Suprapubic skin (tissue), 4 donors: ENCODE measurements at regions not wholly inside any gene's neighbourhood (a gene's known extent, or its start where the extent isn't known, plus 50 kb on each side); places are given as distances from the start of the nearest gene placed in this dataset.

Experiments
- DNase-seq, 2 donors: peaks; one replicate each; pipeline ENCODE4 v3.0.0-alpha.2; 2019; ENCODE audit warnings: low spot score in 2 of 2
- H3K27ac ChIP-seq: fragments of 200-600 bp; sonication (generic); one replicate; pipeline ENCODE4 v1.5.1; 2019
- H3K27me3 ChIP-seq: fragments of 200-600 bp; sonication (generic); one replicate; pipeline ENCODE4 v1.5.1; 2019
- H3K36me3 ChIP-seq: fragments of 200-600 bp; sonication (generic); one replicate; pipeline ENCODE4 v1.5.1; 2019
- H3K4me1 ChIP-seq: fragments of 200-600 bp; sonication (generic); one replicate; pipeline ENCODE4 v1.5.1; 2019
- H3K4me3 ChIP-seq: fragments of 200-600 bp; sonication (generic); one replicate; pipeline ENCODE4 v1.5.1; 2019; ENCODE audit warnings: mild to moderate bottlenecking
- H3K9me3 ChIP-seq: fragments of 200-600 bp; sonication (generic); one replicate; pipeline ENCODE4 v1.5.1; 2019
- EP300 ChIP-seq: sonication (generic); formaldehyde crosslinking; IDR thresholded peaks from one replicate; pipeline ENCODE4 v1.6.1; 2017; ENCODE audit warnings: antibody characterized with exemption
- POLR2A ChIP-seq, 2 donors: fragments of 450-650 bp; IDR thresholded peaks; one replicate each; pipeline ENCODE4 v1.6.1; 2017; ENCODE audit warnings: antibody characterized with exemption in 2 of 2, mild to moderate bottlenecking in 2 of 2, moderate library complexity in 2 of 2
- POLR2AphosphoS5 ChIP-seq, 3 donors: sonication (generic); formaldehyde crosslinking; IDR thresholded peaks; one replicate each; pipeline ENCODE4 v1.6.1; 2017; ENCODE audit warnings: antibody characterized with exemption in 3 of 3
- WGBS: methylation state at CpG from one replicate; pipeline ENCODE4 v1.1.5; 2018; 5-methylcytosine and 5-hydroxymethylcytosine counted together
- TF ChIP-seq, protein P1 (sequence below), 2 donors: fragments of 200-600 bp in 1 of 2; fragments of 450-650 bp in 1 of 2; sonication (generic) in 1 of 2; IDR thresholded peaks; one replicate each; pipeline ENCODE4 v1.5.1; 2016 to 2019; ENCODE audit warnings: antibody characterized with exemption in 2 of 2, mild to moderate bottlenecking in 1 of 2, moderate library complexity in 1 of 2

DNA sequence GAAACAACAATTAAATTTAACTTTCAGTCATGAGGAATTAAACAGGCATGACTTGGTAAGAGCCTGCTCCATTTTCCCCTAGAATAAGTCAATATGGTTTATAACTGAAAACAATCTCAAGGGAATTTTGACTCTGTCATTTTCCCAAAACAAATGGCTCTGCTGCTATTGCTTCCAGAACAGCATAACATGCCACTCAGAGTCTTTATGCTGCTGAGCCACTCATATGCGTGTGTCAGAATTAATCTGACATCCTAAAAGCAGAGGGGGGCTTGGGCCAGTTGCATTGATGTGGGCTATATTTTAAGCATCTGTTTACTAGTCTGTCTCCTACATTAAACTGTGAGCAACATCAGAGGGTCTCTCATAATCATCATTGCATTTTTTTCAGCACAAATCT, 111.1 kb upstream of the ABI3BP start:
- Histone ChIP-seq H3K4me3 (no peak overlapping the region), H3K27ac (no peak overlapping the region), H3K4me1 (no peaks in the 10 kb centered on the region), H3K36me3 (no peaks in the 10 kb centered on the region), H3K27me3 (no peaks in the 10 kb centered on the region), H3K9me3 (no peaks in the 10 kb centered on the region)
- no peak for DNase-seq
- WGBS: 62% methylated on average over 1 of the region's 1 CpG
- TF ChIP-seq EP300 (no peak), POLR2AphosphoS5 (IDR thresholded peaks at IDR 0.05) (no peak)
- TF ChIP-seq, protein P1, sequence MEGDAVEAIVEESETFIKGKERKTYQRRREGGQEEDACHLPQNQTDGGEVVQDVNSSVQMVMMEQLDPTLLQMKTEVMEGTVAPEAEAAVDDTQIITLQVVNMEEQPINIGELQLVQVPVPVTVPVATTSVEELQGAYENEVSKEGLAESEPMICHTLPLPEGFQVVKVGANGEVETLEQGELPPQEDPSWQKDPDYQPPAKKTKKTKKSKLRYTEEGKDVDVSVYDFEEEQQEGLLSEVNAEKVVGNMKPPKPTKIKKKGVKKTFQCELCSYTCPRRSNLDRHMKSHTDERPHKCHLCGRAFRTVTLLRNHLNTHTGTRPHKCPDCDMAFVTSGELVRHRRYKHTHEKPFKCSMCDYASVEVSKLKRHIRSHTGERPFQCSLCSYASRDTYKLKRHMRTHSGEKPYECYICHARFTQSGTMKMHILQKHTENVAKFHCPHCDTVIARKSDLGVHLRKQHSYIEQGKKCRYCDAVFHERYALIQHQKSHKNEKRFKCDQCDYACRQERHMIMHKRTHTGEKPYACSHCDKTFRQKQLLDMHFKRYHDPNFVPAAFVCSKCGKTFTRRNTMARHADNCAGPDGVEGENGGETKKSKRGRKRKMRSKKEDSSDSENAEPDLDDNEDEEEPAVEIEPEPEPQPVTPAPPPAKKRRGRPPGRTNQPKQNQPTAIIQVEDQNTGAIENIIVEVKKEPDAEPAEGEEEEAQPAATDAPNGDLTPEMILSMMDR (IDR thresholded peaks at IDR 0.05): no peak

DNA sequence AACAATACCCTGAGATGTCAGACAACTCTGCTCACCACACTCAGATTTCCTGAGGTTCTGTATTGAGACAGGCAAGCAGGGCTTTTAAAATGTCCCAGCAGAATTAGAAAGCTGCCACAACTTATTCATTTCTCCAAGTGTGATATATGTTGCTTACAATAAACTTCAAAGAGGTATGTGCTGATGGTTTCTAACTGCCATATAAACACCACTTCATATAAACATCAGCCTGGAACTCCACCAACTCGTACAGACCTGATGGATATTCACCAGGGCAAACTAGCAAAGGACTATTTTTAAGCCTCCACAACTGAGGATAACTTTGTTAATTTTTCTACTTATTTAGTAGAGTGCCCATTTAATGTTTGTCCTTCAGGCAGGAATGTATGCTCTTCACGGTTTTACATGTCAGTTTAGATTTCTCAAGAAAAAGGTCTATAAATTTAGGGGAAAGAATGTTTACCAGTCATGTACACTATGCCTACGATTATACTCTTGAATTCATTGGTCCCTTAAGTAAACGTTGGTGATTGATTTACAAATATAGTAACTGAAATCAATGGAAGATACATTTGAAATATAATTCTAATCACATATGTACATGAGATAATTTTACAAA, 109.6 kb upstream of the ABI3BP start:
- Histone ChIP-seq H3K4me3 (no peak overlapping the region), H3K36me3 (no peaks in the 10 kb centered on the region), H3K4me1 (no peaks in the 10 kb centered on the region), H3K27ac (no peak overlapping the region), H3K27me3 (no peaks in the 10 kb centered on the region), H3K9me3 (no peaks in the 10 kb centered on the region)
- DNase-seq: no peak
- TF ChIP-seq EP300 (no peak), POLR2A (IDR thresholded peaks at IDR 0.05) (no peak)
- WGBS: 46% methylated on average over 4 of the region's 4 CpGs

DNA sequence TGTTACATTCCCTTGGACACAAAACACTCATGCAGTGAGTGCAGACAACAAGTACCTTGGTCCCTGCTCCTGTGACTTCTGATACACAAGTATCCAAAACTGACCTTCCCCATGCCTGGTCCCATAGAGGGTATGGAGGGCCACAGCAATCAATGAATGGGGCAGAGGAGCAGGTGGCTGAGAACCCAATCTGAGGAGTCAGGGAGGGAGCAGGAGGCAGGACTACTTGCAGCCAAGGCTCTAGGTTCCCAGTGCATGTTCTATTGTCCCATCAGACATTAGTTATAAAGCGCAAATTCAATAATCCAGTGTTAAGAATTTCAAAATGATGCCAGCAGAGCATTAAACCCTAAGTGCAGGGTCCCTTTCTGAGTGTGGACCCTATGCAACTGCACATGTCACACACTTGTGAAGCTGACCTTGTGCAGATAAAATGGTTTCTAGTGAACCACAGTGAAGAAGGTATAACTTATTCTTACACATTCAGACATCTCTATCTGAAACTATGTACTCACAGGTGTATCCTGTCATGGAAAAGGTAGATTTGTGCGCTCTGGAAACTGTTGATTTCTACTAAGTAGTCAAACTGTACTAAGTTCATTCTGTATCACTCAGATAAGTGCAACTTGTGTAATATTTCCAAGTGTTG, 107.3 kb upstream of the ABI3BP start:
- Histone ChIP-seq H3K4me3 (no peak overlapping the region), H3K36me3 (no peaks in the 10 kb centered on the region), H3K27ac (no peak overlapping the region), H3K27me3 (no peaks in the 10 kb centered on the region), H3K4me1 (no peaks in the 10 kb centered on the region), H3K9me3 (no peaks in the 10 kb centered on the region)
- WGBS: 55% methylated on average over 2 of the region's 2 CpGs
- TF ChIP-seq EP300: no peak
- TF ChIP-seq, protein P1 (IDR thresholded peaks at IDR 0.05): no peak
- TF ChIP-seq POLR2A (IDR thresholded peaks at IDR 0.05): no peak
- TF ChIP-seq POLR2AphosphoS5 (IDR thresholded peaks at IDR 0.05): no peak
- no peak for DNase-seq

DNA sequence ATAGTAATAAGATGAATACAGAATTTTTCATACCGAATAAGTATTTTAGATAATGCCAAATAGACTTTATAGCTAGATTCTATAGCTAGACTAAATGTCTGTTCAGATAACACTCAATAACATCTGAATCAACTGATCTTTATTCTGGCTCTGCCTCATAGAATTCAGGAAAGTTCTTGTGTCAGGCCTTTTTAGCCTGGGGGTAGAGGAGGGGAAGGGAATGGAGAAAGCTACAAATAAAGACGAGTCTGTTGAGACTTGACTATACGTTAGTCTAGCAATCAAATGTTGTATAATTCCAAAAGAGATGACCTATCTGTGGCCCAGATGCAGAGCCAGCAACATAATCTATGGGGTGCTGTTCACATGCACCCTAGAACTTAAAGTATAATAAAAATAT, 106.6 kb upstream of the ABI3BP start:
- no peaks in the 10 kb centered on the region for H3K36me3 ChIP-seq
- TF ChIP-seq EP300 (no peak), POLR2AphosphoS5 (IDR thresholded peaks at IDR 0.05) (no peak), POLR2A (IDR thresholded peaks at IDR 0.05) (no peak)
- TF ChIP-seq, protein P1 (IDR thresholded peaks at IDR 0.05): no peak
- no peaks in the 10 kb centered on the region for H3K9me3 ChIP-seq
- H3K27ac ChIP-seq: no peak overlapping the region
- no peak for DNase-seq
- H3K4me1 ChIP-seq: no peaks in the 10 kb centered on the region
- no peak overlapping the region for H3K4me3 ChIP-seq
- no peaks in the 10 kb centered on the region for H3K27me3 ChIP-seq
- WGBS: 61% methylated on average over 3 of the region's 3 CpGs

DNA sequence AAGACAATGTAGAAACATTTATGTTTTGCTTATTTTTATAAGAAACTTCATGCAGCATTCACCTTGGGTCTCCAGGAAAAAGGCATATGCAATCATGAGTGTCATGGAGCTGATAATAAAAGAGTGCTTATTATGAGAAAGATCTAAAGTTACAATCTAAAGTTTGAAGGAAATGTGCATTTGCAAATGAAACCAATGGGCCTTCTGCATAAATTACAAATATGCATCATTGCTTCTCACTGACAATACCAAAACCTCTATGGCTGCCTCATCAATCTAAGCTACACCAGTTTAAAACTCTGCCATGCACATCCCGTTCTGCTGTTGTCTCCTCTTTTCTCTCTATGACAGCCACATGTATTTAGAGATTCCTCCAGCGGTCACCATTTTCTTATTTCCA, 103.2 kb upstream of the ABI3BP start:
- Histone ChIP-seq H3K27ac (no peak overlapping the region), H3K4me3 (no peak overlapping the region), H3K36me3 (no peaks in the 10 kb centered on the region), H3K27me3 (no peaks in the 10 kb centered on the region), H3K9me3 (no peaks in the 10 kb centered on the region), H3K4me1 (no peaks in the 10 kb centered on the region)
- no peak for DNase-seq
- WGBS: 91% methylated on average over 2 of the region's 2 CpGs
- TF ChIP-seq EP300 (no peak), POLR2AphosphoS5 (IDR thresholded peaks at IDR 0.05) (no peak), POLR2A (IDR thresholded peaks at IDR 0.05) (no peak)
- TF ChIP-seq, protein P1 (IDR thresholded peaks at IDR 0.05): no peak
